ENCODE measurements at regions not wholly inside any gene's neighbourhood (a gene's known extent, or its start where the extent isn't known, plus 50 kb on each side); places are given as distances from the start of the nearest gene placed in this dataset.

GRCh38 chr10:78288663-78289062, 255.0 kb downstream of the RPS24 start:
- TF ChIP-seq CEBPB (IDR thresholded peaks at IDR 0.05) (no peak), MAX (IDR thresholded peaks at IDR 0.05) (no peak), EP300 (IDR thresholded peaks at IDR 0.05; ENCODE audit: borderline replicate concordance) (no peak), TCF12 (IDR thresholded peaks at IDR 0.05; ENCODE audit: low read depth) (no peak), EGR1 (IDR thresholded peaks at IDR 0.05) (no peak), RAD21 (IDR thresholded peaks at IDR 0.05; ENCODE audit: low read depth) (no peak), TAF1 (IDR thresholded peaks at IDR 0.05; ENCODE audit: low read depth) (no peak), ZBTB7A (IDR thresholded peaks at IDR 0.05; ENCODE audit: low read depth) (no peak), TEAD4 (IDR thresholded peaks at IDR 0.05) (no peak), YY1 (IDR thresholded peaks at IDR 0.05; ENCODE audit: low read depth) (no peak), CREB1 (IDR thresholded peaks at IDR 0.05; ENCODE audit: low read depth) (no peak), FOXM1 (IDR thresholded peaks at IDR 0.05; ENCODE audit: borderline replicate concordance, low read depth) (no peak), REST (IDR thresholded peaks at IDR 0.05; ENCODE audit: low read depth) (no peak), USF1 (IDR thresholded peaks at IDR 0.05) (no peak)

- TF ChIP-seq EP300 (IDR thresholded peaks at IDR 0.05; ENCODE audit: borderline replicate concordance) = no peak
- no peak for TF ChIP-seq USF1 (IDR thresholded peaks at IDR 0.05)
- no peak for TF ChIP-seq YY1 (IDR thresholded peaks at IDR 0.05; ENCODE audit: low read depth)
- no peak for TF ChIP-seq FOXM1 (IDR thresholded peaks at IDR 0.05; ENCODE audit: borderline replicate concordance, low read depth)
- no peak for TF ChIP-seq CREB1 (IDR thresholded peaks at IDR 0.05; ENCODE audit: low read depth)
- TF ChIP-seq RAD21 (IDR thresholded peaks at IDR 0.05; ENCODE audit: low read depth) = no peak
- no peak for TF ChIP-seq TAF1 (IDR thresholded peaks at IDR 0.05; ENCODE audit: low read depth)
- TF ChIP-seq REST (IDR thresholded peaks at IDR 0.05; ENCODE audit: low read depth) = no peak
- no peak for TF ChIP-seq EGR1 (IDR thresholded peaks at IDR 0.05)
Measured at GRCh38 chr10:78290131-78290750, 256.6 kb downstream of the RPS24 start.

- TF ChIP-seq EGR1 (IDR thresholded peaks at IDR 0.05) (no peak), YY1 (IDR thresholded peaks at IDR 0.05; ENCODE audit: low read depth) (no peak), CEBPB (IDR thresholded peaks at IDR 0.05) (no peak), TEAD4 (IDR thresholded peaks at IDR 0.05) (no peak), USF1 (IDR thresholded peaks at IDR 0.05) (no peak), MAX (IDR thresholded peaks at IDR 0.05) (no peak), REST (IDR thresholded peaks at IDR 0.05; ENCODE audit: low read depth) (no peak), NFIC (IDR thresholded peaks at IDR 0.05) (no peak), TCF12 (IDR thresholded peaks at IDR 0.05; ENCODE audit: low read depth) (no peak), FOXM1 (IDR thresholded peaks at IDR 0.05; ENCODE audit: borderline replicate concordance, low read depth) (no peak), EP300 (IDR thresholded peaks at IDR 0.05; ENCODE audit: borderline replicate concordance) (no peak), TAF1 (IDR thresholded peaks at IDR 0.05; ENCODE audit: low read depth) (no peak), CREB1 (IDR thresholded peaks at IDR 0.05; ENCODE audit: low read depth) (no peak)
Measured at GRCh38 chr10:78291722-78292121, 258.1 kb downstream of the RPS24 start.

All from Ishikawa (cell line).